ENCODE measurements at regions not wholly inside any gene's neighbourhood (a gene's known extent, or its start where the extent isn't known, plus 50 kb on each side); places are given as distances from the start of the nearest gene placed in this dataset.

DNA sequence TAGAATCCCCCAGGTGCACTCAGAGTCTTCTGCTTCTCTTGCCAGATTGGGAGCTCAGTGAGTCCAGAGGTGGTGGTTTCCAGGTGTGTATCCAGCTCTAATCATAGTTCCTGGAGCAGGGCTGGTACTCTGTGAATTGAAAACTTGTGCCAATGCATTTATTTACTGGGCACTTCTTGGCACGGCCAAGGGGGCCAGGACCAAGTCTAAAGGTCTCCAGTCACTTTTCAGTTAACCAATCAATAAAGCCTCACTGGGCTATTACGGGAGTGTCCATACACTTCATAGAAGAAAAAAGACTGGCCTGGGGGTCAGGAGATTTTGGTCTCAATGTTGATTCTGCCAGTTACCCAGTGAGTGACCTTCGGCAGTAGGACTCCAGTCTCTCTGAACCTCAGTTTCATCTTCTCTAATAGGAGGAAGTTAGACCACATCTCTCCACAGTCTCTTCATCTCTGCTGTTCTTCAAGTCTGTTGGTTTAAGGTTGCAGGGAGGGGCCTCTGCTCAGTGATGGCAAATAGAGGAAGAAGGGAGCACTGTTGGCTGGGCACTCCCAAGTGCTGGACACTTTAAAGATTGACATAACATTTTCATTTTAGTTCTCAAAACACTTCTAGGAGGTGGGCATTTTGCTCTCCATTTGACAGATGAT is 188.5 kb upstream of the E2F8 start:
- no peaks in the 10 kb centered on the region for H3K79me1 ChIP-seq (ENCODE audit: low read depth in 1 of 2, low read length in 2 of 2)
- H4K8ac ChIP-seq (ENCODE audit: low read depth in 2 of 2, low read length in 2 of 2): no peak overlapping the region
- peaks cover 10% of the 10 kb centered on the region for H3K4me1 ChIP-seq (ENCODE audit: control insufficient read depth, insufficient read depth, low read length)
- dilution Hi-C loops (cut with HindIII; ENCODE audit: low sequenced_read_pairs, unreplicated experiment): no loop called here
- no peaks in the 10 kb centered on the region for H3K36me3 ChIP-seq (ENCODE audit: control insufficient read depth, insufficient read depth, low read length)
- no peak overlapping the region for H2BK120ac ChIP-seq (ENCODE audit: low read depth, low read length)
- H2AK5ac ChIP-seq (ENCODE audit: low read depth, low read length): no peak overlapping the region
- H2AK9ac ChIP-seq (replicated peaks; ENCODE audit: low read depth, low read length, poor library complexity): no peak overlapping the region
- no peak overlapping the region for H4K5ac ChIP-seq (ENCODE audit: low read depth, low read length)
- intact Hi-C loops (cut with micrococcal nuclease): no loop called here
- no peak overlapping the region for H3K27ac ChIP-seq (ENCODE audit: insufficient read depth, low read length)
- H3K27me3 ChIP-seq (ENCODE audit: control insufficient read depth, insufficient read depth, low read length): no peaks in the 10 kb centered on the region; the same call in none of the 2 replicates
- no peak overlapping the region for H3K56ac ChIP-seq (ENCODE audit: extremely low read depth, insufficient read depth, low read length)
- H3K4me3 ChIP-seq (ENCODE audit: insufficient read depth, low read depth, low read length): no peak overlapping the region
- no peak overlapping the region for H3K4me2 ChIP-seq (ENCODE audit: low read depth, low read length)
- H2BK20ac ChIP-seq (ENCODE audit: low read depth, low read length): no peak overlapping the region
- ATAC-seq (ENCODE audit: low read depth) (no peak), DNase-seq (no peak)
- no peak overlapping the region for H2BK5ac ChIP-seq (ENCODE audit: low read depth, low read length, poor library complexity, severe bottlenecking)
- in situ Hi-C loops (cut with MboI; ENCODE audit: low sequenced_read_pairs): no loop called here
- CTCF ChIA-PET: no interaction called here
- H4K20me1 ChIP-seq (ENCODE audit: insufficient read depth, low read length): no peaks in the 10 kb centered on the region
- H3K4ac ChIP-seq (ENCODE audit: low read depth, low read length): no peak overlapping the region
- TF ChIP-seq MAZ (IDR thresholded peaks at IDR 0.05; ENCODE audit: borderline replicate concordance, low read depth, low read length): no peak
- no peak for TF ChIP-seq POLR2A (IDR thresholded peaks at IDR 0.05; ENCODE audit: low read depth, low read length)
- TF ChIP-seq, protein P1, sequence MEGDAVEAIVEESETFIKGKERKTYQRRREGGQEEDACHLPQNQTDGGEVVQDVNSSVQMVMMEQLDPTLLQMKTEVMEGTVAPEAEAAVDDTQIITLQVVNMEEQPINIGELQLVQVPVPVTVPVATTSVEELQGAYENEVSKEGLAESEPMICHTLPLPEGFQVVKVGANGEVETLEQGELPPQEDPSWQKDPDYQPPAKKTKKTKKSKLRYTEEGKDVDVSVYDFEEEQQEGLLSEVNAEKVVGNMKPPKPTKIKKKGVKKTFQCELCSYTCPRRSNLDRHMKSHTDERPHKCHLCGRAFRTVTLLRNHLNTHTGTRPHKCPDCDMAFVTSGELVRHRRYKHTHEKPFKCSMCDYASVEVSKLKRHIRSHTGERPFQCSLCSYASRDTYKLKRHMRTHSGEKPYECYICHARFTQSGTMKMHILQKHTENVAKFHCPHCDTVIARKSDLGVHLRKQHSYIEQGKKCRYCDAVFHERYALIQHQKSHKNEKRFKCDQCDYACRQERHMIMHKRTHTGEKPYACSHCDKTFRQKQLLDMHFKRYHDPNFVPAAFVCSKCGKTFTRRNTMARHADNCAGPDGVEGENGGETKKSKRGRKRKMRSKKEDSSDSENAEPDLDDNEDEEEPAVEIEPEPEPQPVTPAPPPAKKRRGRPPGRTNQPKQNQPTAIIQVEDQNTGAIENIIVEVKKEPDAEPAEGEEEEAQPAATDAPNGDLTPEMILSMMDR (conservative IDR thresholded peaks at IDR 0.05; ENCODE audit: low read depth, low read length): no peak
- TF ChIP-seq NFE2L2 (IDR thresholded peaks at IDR 0.05; ENCODE audit: low read depth, low read length): no peak
- TF ChIP-seq, protein P2, sequence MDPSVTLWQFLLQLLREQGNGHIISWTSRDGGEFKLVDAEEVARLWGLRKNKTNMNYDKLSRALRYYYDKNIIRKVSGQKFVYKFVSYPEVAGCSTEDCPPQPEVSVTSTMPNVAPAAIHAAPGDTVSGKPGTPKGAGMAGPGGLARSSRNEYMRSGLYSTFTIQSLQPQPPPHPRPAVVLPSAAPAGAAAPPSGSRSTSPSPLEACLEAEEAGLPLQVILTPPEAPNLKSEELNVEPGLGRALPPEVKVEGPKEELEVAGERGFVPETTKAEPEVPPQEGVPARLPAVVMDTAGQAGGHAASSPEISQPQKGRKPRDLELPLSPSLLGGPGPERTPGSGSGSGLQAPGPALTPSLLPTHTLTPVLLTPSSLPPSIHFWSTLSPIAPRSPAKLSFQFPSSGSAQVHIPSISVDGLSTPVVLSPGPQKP (IDR thresholded peaks at IDR 0.05; ENCODE audit: borderline replicate concordance, low read depth, low read length): no peak
- no peak for TF ChIP-seq RAD21 (IDR thresholded peaks at IDR 0.05; ENCODE audit: low read length)
- no peak for TF ChIP-seq FOS (IDR thresholded peaks at IDR 0.05; ENCODE audit: low read depth, low read length)
- BruUV-seq (replicated peaks): no TSS peak
- no peaks in the 10 kb centered on the region; the same call in 1 of the 2 replicates for H3K9me1 ChIP-seq (ENCODE audit: insufficient read depth, low read length)
- H3K9ac ChIP-seq (ENCODE audit: low read depth, low read length): no peak overlapping the region
- POLR2A ChIA-PET (ENCODE audit: unreplicated experiment): no interaction called here
- H3K9me3 ChIP-seq (ENCODE audit: control insufficient read depth, insufficient read depth, low read length): no peaks in the 10 kb centered on the region
- no CpG with 5 or more reads among the region's 3 CpGs for WGBS, 2 experiments (ENCODE audit: extremely low coverage in 2 of 2, insufficient read length in 1 of 2)
- no peak overlapping the region for H2AFZ ChIP-seq (replicated peaks; ENCODE audit: low read length, poor library complexity)
- H2BK15ac ChIP-seq (ENCODE audit: low read depth, low read length): no peak overlapping the region
- H3K14ac ChIP-seq (replicated peaks; ENCODE audit: low read depth, low read length): no peak overlapping the region; the same call in 1 of the 2 replicates
- H3K23ac ChIP-seq (ENCODE audit: low read depth, low read length): no peak overlapping the region
- no peak overlapping the region for H4K91ac ChIP-seq (ENCODE audit: insufficient read depth, low read depth, low read length)
- no peak overlapping the region for H3K18ac ChIP-seq (ENCODE audit: low read depth, low read length)
